GM18858 (cell line): ENCODE measurements at regions not wholly inside any gene's neighbourhood (a gene's known extent, or its start where the extent isn't known, plus 50 kb on each side); places are given as distances from the start of the nearest gene placed in this dataset.
"Not testable (repeated sequence)": the region's sequence is repeated elsewhere in the genome, so short reads cannot be mapped to it uniquely, and the experiment has no call there.

ENCODE experiments used
- ATAC-seq: cut with Tn5 transposase; IDR thresholded peaks from one replicate; pipeline ENCODE4 v1.9.1; 2021; ENCODE audit not compliant: unreplicated experiment

DNA sequence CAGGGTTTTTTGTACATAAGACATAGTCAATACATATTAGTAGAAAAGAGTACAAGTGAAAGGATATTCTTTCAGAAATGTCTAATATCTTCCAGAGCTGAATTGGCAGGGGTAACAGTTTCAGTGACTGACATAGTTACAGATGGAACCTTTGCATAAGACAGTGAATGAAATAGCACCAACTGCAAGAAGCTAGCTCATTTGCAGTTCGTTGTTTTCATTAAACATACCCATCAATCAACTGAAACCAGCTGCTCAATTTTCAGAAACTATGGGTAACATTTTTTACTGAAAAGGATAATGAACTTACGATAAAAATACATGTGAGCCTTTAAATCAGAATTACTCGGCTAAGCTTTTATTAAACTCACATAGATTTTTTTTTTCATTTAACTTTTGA lies 93.9 kb upstream of the EPHA3 start:
- ATAC-seq = no peak

DNA sequence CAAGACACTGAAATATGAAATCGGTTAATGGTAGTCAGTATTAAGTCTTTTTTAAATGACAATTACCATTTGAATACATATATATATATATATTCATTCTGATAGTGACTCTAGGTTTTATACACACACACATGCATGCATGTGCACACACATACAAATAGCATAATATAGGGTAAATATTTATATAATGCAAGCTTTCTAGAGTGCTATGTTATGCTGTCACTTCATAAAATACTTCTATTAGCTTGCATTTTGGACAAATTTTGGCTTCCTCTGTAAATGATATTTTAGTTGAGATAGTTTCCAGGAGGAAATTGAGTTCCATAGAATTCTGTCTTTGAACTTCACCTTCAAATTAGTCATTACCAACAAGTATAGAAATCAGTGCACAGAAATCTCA lies 89.9 kb upstream of the EPHA3 start:
- no peak for ATAC-seq

DNA sequence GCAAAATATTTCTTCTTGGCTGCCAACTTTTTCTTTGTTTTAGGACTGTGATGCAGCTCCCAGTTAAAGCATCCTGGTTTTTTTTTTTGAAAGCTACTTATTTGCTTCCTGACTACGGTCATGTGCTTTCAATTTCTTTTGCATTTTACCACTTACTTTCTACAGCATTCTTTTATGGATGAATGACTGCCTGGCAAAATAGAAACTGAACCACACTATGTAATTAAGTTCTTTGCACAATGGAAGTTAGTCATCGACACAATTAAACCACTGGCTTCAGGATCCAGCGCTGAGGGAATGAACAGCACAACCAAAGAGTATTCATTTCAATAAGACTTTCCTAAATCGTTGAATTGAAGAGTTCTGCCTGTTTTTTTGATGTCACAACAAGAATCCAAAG lies 82.2 kb upstream of the EPHA3 start:
- ATAC-seq = no peak

DNA sequence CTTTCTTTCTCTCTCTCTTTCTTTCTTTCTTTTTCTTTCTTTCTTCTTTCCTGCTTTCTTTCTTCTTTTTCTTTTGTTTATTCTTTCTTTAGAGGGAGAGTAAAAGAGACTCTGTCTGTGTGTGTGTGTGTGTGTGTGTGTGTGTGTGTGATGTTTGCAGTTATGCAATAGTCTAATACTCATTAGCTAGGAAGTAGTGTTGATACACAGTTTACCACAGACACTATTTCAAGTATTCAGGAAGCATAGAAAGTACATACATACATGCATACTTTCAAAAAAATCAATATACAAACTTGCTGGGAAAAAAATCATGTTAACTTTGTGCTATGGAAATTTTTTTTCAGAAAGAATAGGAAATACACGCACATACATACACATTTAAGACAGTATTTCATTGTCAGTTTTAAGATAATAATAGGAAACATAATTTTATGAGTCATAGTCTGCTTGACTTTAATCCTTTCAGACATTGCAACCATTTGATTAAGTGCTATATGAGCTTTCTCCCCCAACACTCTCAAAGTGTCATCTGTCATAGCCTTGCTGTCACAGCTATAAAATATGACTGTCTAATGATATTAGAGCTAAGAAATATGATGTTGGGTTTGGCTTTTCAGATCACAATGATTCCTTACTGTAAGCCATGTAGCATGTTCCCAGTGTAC lies 74.9 kb upstream of the EPHA3 start:
- ATAC-seq = no peak

DNA sequence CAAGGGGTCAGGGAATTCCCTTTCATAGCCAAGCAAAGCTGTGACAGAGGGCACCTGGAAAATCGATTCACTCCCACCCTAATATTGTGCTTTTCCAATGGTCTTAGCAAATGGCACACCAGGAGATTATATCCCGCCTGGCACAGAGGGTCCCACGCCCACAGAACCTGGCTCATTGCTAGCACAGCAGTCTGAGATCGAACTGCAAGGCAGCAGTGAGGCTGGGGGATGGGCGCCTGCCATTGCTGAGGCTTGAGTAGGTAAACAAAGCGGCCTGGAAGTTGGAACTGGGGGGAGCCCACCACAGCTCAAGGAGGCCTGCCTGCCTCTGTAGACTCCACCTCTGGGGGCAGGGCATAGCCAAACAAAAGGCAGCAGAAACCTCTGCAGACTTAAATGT lies 72.7 kb upstream of the EPHA3 start:
- ATAC-seq = not testable (repeated sequence)

DNA sequence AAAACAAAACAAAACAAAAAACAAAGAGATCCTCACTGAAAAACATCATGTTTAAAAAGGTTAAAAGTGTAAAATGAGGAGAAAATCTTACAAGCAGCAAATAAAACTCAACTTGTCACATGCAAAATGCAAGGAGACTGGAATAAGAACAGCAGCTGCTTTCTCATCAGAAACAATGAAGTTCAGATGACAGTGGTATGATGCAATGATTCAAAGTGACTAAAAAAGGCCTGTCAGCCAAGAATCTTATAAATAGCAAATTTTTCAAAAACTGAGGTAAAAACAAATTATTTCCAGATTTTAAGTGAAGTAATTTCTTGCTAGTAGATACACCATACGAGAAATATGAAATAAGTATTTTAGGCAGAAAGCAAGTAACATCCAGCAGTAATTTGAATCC lies 68.6 kb upstream of the EPHA3 start:
- no peak for ATAC-seq

DNA sequence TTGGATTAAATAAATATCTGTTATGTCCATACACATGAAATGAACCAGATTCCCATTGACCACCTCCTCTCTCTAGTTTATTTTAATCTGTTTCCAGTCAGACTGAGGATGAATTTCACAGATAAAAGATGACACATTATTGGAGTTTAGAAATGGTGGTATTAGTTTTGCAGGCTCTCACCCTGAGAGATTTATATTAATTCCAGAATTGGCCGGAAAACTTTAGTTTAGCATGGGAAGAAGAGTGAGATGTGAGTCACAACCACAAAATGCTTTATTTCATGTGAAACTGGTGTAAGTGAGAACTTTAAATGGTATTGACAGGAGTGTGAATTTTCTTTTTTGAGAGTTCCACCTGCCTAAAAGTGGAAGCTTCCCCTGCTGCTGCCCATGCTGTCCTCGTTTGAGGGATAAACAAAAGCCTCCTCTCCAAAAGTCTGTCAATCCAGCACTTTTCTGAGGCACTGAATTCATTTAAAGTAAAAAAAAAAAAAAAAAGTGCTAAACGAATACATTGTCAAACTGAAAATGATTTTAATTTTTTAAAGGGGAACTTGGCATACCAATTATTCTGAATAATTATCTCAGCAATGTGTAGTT lies 65.1 kb upstream of the EPHA3 start:
- ATAC-seq = no peak

DNA sequence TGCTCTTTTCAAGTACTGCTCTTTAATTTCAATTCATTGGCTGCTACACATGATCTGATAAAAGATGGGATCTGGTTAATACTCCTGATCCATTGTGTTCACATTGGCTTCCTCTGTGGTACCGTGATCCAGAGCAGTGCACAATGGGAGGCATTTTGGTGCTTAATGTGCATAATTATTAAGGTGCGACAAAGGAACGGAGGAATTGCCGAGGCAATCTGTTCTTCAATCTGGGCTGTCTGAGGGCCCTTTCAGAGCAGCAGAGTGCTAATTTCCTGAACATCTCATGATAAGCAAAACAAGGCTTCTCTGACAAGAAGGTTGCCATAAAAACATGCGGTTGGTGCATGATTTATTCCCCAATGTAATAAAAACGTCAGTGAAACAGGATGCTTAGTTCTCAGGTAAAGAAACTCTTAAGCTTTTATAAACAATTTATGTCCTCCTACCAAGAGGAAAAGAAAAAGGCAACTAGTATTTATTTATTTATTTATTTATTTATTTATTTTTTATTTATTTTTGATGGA lies 64.0 kb upstream of the EPHA3 start:
- ATAC-seq = no peak

DNA sequence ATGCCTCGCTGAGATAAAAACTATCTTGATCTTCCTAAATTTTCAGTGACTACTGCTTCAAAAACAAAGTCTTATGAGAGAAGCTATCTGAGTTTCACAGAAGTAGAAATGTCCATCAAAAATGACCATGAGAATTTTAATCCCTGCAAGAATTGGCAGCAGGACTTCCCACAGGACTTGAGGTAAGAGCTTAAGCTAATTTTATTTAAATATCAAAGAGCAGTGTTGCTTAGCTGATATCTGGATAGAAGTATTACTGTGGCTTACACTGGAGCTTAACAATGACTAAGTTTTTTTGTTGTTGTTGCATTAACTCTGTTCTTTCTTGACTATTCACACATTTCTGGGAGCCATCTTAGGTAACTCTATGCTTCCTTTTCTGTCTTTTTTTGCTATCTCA lies 60.8 kb upstream of the EPHA3 start:
- no peak for ATAC-seq

DNA sequence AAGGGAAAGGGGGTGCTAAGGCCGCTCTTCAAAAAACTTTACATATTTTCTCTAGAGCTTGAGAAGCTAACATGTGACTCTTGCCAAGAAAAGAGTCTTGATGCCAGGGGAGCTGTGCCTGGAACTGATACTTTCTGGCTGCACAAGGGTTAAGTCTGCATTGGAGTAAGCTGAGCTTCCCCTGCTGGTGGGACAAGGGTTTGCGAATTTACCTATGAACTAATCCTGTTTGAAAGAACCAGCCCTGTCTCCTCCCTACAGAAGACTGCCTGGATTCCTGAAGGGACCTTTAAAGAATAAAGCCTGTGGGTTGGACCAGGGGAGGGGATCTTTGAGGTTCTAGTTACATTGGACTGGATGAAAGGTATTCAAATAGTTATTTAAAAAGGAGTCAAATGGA lies 58.3 kb upstream of the EPHA3 start:
- ATAC-seq = no peak

DNA sequence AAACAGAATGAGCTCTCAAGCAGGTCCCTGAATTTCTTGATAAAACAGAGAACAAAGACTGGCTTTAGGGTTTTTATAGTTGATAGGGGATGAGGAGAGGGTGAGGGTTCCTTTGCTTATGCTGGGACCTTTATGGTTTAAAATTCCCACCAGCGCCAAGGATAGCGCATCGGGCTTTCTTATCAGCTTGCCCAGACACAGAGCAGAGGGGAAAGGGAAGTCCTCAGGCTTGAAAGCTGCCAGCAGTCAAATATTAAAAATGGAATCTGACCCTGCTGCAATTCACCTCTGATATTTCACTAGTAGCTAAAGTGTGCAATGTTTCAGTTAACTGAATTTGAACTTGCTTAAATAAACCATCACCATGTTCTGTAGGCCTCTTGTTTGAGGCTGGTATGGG lies 55.0 kb upstream of the EPHA3 start:
- ATAC-seq = no peak

DNA sequence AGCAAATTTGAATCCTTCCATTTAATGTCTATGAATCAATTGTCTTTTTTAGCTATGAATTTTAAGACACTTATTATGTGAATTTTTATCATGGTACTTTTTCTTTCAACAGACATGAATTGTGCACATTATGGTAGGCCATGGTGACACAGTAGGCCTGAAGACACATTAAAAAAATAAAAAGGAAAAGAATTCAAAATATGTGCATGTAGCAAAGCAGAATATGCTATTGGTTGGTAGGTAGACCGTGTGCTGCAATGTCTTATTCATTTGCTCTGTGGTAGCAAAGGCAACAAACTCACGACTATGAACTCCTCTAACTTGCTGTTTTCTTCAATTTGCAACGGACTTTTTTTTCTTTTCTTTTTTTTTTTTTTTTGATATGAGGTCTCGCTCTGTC lies 50.0 kb upstream of the EPHA3 start:
- no peak for ATAC-seq
